RPMI7951 (cell line): ENCODE measurements at regions not wholly inside any gene's neighbourhood (a gene's known extent, or its start where the extent isn't known, plus 50 kb on each side); places are given as distances from the start of the nearest gene placed in this dataset.

Experiments
- DNase-seq: peaks from one replicate; pipeline ENCODE4 v3.0.0-alpha.2; 2012; ENCODE audit warnings: low read depth

DNA sequence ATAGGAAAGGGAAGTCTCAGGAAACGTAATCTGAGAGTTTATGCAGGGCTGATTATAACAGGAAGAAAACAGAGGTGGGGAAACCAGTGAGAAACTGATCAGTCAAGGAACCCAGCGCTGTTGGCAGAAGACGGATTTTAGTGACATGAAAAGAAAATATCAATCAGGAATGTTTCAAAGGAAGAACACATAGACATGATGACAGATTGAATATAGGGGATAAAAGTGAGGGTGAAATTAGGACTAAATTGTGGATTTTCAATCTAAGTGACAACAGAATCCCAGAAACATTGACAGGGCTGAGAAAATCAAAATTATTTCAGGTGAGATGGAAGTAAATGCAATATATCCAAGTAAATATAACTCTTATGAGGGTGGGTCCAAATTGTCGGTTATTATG lies 199.8 kb upstream of the CCDC150 start:
- no peak for DNase-seq

DNA sequence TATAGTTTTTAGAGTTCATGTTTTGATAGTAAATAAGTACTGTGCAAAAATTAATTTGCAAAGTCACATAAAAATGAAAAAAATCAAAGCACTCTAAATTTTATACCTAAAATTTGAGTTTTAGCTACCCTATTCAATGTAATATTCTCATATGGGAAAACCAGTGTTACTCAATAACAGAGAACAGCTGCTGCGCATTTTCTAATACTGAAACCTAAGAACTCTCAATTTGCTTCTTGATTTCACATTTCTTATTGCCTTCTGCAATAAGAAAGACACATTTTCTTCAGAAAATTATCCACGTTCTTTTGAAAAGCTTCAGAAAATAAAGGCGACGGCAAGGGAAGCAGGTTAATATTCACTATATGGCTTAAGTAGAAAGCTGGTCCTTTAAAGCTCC lies 199.1 kb upstream of the CCDC150 start:
- DNase-seq, result no peak

DNA sequence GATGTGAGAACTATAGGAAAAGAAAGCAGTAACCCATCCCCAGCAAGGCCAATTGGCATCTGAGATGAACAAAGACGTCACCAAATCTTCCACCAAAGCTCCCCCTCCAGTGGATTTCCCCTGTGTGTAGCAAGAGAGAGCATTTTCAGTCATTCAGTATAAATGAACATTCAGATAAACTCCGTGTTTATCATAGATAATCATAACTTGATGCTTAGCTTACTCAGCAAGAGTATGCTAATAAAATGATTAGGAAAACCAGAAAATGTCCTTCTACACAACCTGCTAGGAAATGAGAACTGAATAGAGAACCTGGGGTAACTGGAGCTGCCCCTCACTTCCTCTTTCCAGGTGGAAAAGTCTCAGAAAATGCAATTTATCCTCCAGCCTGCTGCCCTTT lies 198.0 kb upstream of the CCDC150 start:
- DNase-seq, result no peak

DNA sequence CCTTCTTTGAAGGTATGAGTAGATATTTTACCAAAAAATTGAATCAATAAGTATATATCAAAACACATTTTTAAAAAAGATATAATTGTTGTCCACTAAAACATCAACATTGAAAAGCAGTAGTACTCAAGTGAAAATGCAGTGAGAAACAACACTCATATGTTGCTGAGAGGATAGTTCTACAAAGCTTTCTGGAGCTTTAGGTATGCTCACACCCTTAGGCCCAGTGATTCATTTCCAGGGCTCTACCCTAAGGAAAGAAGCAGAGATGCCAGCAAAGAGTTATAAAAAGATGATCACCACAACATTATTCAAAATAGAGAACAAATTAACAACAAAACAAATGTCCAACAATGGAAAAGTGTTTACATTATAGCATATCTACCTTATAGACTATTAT lies 197.3 kb upstream of the CCDC150 start:
- peak; percentile 52 for DNase-seq

DNA sequence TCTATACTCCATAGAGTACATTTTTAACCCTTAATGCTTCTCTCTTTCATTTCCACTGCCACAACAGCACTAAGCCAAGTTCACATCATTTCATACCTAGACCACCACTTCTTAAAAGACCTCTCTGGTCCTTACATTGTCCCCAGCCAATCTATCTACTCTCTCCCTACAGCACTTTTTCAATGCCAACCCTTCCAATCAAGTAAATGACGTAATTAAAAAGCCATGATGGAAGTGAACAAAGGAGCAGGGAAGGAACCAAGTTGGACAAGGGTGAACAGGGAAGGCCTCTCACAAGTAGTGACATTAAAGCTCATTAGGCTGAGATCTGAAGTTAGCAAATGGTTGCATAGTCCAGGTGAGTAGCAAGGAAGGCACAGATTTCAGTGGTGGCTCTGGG lies 195.1 kb upstream of the CCDC150 start:
- DNase-seq, result no peak

DNA sequence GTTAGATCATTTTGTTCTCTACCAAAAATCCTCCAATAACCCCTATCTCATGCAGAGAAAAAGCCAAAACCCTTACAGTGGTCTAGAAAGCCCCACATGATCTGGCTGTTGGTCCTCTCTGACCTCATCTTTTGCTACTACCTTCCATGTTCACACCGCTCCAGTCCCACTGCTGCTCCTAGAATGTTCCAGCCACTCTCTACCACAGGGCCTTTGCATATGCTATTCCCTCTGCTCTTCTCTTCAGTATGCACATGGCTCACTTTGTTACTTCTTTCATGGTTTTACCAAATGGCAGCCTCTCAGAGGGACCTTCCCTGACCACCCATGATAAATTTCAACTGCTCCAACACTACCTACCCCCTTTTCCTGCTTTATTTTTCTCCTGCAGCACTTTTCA lies 193.5 kb upstream of the CCDC150 start:
- no peak for DNase-seq

DNA sequence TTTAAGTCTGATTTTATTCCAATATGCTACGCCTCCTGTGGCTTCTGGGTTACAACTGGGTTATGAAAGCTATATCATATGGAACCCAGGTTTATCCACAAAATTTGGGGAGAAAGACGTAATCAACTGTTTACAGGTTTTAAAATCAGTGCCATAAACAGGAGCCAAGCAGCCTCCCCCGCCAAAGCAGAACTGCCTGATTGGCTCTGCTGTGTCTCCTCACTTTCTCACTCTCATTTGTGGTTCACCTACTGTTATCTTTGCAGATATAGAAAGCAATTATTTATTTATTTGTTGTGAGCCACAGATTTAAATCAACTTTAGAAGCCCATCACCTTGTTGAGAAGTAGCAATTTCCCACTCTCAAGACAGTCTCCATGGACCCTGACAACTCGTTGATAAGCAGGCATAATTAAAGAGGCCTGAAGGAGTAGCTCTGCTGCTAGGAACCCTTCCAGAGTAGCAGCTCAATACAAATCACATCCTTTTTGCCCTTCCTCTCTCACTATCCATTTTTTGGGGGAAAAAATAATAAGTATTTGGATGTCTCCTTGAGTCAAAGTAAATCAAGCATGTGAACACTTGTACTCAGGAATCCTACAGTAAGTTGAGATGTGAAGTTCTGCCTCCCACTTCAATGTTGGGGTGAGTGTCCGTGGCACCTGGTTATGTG lies 191.0 kb upstream of the CCDC150 start:
- no peak for DNase-seq

DNA sequence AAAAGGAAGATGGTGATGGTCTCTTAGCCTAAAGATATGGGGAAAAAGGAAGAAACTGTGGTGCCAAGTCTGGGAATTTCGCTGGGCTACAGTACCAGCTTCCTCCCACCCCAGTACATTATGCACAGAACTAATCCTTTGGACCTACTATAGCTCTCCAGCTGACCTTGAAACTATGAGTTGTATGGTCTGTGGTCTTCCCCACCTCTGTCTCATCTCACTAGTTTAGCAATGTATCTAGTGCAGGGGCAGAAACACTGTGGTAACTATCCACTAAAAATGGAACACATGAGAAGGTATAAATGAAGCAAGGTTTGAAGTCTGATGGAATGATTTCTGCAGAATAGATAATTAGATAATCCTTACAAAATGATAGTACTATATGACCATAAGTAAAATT lies 190.4 kb upstream of the CCDC150 start:
- no peak for DNase-seq

DNA sequence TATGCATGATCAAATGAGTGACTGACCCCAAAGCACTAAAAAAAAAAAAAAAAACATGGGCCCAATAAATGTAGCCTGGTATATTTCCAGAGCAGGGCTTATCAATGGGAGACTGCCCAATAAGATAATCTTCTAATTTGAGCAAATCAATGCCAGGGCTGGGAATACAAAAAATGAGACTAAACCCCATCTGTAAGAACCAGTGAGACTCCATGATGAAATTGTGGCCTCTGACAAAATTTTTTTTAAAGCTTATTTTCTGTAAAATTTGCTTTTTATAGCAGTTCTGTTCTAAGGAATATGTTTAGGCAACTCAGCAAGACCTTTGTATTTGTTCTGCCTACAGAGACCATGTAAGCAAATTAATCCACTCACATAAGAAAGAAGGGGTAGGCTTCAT lies 186.8 kb upstream of the CCDC150 start:
- DNase-seq, result no peak

DNA sequence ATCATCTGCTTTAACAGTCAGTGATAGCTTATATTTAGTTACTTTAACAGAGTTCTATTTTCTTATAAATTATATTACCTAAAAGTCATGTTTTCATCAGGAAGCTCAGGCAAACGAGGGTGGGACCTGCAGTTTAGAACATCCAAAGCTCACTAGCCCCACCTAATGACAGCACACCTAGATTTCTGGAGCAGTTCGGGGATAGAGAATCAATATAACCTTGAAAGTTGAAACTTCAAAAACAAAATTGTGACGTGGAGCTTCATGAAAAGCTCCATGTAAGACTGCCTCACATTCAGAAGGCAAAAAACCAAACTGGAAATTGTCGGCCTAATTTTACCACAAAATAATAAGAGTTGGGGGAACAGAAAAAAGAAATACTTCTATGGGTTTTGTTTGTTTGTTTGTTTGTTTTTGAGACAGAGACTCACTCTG lies 185.9 kb upstream of the CCDC150 start:
- peak; percentile 56 for DNase-seq

DNA sequence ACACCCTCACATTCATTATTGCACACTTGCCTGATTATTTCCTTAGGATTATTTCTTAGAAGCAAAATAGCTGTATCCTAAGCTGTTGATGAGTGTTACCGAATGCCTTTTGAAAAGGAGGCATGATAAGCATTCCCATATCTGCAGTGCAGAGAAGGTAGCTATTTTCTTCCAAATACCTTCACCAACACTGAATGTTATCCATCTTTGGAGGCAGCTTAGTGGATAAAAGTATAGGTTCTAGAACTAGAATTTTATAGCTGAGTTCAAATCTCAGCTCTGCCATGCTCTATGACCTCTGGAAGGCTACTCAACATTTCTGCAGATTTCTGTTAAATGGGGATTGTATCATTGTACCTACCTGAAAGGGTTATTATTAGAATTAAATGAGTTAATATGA lies 185.0 kb upstream of the CCDC150 start:
- DNase-seq, result no peak

DNA sequence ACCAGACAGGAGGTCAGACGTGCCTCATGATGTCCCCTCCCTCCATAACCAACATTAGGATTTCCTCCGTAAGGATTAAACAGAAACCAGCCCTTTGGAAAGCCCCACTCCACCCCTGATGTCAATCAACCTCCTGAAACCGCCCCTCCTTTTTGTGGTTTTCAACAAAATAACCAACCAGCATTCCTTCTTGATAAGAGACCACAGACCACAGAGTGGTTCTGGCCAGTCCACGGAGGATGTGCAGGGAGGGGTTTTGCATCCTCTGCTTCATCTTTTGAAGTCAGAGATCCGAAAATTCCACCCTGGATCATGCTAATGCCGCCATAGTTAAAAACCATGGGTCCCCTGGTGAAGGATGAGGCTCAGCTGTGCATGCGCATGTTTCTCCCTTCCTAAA lies 180.0 kb upstream of the CCDC150 start:
- peak; percentile 93 for DNase-seq

DNA sequence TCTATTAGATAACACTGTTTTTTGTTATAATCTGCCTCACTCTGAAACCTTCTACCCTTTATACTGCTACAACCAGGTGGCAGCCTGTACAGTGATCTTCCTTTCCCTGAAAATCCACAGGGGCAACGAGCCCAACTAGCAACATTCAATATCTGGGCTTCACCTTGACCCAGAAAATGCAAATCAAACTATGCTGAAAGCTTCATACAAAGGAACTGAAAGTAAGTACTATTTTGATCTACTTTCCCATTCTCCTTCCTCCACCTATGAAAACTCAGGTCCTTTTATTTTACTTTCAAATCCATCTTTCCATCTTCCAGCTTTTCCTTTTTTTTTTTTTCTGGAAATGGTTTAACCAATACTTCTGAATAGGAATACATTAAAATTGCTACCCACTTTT lies 175.8 kb upstream of the CCDC150 start:
- DNase-seq, result no peak

DNA sequence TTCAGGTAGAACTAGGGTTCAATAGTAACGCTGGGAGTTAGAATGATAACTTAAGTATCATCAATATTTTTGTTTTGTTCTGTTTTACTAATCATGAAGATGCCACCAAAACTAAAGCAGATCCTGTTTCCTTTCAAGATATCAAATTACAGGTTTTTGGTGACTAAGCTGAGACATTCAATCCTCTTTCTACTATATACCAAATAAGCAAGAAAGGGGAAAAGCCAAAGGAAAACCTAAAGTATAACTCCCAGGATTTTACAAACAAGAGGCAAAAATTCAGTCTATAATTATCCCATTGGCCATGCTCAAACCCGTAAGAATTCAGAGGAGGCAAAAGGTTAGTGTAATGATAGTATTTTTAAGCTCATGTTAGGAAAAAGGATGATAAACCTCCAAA lies 175.2 kb upstream of the CCDC150 start:
- DNase-seq, result peak; percentile 70

DNA sequence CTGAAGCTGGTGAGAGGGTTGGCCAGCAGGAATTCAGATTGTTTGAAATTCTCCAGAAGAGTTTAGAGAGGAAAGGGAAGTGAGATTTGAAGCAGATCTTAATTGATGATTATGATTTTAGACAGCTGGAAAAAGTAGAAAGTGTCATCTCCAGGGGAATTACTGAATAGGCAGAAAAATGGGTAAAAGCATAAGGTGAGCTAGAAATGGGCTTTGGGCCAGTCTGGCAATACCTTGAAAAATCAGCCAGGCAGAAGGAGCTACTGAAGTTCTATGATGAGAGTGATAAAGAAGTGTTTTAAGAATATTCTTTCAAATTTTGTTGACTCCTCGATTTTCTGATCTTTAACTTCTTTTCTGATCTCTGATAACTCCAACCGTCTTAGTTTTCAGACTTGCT lies 172.9 kb upstream of the CCDC150 start:
- no peak for DNase-seq

DNA sequence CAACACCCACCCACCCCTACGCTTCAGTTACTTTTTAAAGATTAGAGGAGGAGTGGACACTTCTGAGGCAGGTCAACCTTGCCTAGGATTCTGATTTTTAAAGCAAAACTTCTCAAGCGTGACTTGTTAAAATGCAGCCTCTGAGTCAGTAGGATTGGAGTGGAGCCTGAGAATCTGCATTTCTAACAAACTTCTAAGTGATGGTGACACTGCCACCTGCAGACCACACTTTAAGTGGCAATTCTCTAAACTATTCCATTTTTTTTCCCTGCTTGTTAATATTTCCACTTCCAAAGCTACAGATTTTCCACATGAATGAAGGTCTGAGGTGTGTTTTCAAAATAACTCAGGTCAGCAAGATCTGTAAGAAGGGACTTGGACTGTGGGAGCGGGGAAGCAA lies 171.1 kb upstream of the CCDC150 start:
- no peak for DNase-seq

DNA sequence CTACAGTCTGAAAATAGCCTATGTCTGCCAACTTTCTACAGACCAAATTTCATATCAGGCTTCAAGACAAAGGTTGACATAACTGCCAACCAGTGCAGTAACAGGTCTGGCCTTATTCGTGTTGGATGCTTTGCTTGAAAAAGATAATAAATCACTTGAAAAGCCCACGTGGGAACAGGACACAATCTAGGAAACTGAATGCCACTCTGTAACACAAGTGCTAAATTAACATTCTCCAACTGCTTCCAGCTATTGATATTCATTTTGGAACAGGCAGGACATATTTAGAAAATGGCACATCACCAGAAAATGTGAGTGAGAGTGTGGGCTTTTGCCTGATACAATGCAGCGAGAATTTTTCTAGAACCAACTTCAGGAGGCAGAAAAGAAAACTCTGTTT lies 165.9 kb upstream of the CCDC150 start:
- no peak for DNase-seq

DNA sequence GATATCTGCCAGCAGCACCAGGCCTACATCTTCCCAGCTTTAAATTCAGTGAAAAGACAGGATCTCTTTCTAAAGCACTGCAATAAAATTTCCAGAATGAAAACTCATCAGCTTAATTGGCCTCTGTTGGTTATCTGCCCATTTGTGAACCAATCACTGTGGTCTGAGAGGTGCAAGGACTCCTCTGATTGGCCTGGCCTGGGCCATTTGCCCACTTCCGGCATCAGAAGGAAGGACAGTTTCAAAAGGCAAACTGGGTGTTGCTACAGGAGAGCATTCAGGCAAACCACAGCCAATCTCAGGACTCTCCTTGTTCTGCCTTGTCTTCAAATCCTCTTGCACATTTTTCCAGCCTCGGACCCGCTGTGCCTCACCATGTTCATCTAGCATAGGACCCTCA lies 163.9 kb upstream of the CCDC150 start:
- no peak for DNase-seq

DNA sequence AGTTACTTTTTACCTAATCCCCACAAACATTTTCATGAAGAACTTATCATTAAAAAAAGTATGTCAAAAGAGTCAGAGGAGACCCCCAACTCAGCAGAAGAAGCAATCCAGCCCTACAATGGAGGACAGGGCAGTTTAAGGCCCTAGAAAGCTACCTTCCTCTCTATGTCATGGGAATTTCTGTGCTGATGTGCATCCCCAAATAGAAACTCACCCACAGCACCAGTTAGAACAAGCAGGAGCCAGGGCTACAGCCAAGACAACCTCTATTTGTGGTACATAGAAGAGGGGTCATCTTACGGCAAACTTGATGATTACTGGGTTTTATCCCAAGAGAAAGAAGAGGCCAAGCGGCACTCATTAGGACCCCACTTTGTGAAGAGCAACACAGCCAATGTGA lies 160.9 kb upstream of the CCDC150 start:
- no peak for DNase-seq

DNA sequence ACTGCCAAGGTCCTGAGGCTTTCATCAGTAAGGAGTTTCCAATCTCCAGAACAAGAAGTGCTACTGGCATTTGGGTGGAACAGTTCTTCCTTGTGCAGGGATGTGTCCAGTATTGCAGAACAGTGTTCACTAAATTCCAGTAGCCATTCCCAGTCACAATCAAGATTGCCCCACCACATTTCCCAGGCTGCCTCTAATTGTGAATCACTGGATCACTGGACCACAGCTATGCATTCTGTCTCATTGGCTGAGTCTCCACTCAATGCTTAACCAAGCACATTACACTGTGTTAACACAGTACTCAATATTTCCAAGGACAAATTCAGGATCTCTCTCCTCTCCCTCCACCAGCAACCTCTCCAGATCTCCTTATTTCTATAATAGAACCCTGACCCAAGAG lies 160.2 kb upstream of the CCDC150 start:
- peak; percentile 91 for DNase-seq

DNA sequence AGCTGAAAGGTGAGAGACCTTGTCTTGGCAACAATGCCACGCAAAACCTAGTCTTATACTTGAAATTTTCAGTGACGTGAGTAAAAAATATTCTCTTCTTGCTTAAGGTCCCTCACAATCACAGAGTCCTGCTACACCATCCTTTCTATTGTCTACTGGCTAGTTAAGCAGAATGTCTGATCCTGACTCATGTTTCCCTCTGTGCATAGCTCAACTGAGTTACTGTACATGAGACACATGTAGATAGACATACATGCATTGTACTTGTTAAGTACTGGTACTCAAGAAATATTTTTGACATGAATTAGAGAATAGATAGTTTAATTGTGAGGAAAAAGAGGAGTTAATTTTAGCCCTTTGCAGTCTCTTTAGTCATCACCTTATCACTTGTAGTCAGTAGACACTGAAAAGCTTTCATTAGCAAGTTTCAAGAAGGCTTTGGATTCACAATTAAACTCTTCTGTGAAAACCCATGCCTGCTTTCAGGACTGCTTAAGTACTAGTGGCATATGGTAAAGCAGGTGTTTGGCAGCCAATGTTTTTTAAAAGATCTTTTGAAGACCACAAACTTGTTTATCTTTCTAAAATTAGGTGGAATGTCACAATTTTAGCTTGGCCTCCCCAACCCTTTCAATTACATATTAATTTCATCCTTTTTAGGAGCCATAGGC lies 158.7 kb upstream of the CCDC150 start:
- DNase-seq, result peak; percentile 55

DNA sequence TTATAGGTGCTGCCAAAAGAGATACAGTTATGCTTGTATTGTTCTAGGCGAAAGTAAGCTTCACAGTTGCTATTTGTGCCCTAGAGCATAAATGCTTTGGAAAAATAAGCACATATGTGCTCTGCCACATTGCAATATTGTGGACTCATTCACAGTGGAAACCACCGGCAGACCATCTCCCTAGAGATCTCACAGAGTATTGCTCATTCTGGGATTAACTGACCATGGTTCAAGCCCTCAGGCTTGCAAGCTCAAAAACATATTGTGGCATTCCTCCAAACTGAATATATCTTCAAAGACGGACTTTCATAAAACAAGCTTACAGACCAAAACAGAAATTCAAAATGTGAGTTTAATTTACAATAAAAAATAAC lies 158.2 kb upstream of the CCDC150 start:
- DNase-seq, result peak; percentile 97

DNA sequence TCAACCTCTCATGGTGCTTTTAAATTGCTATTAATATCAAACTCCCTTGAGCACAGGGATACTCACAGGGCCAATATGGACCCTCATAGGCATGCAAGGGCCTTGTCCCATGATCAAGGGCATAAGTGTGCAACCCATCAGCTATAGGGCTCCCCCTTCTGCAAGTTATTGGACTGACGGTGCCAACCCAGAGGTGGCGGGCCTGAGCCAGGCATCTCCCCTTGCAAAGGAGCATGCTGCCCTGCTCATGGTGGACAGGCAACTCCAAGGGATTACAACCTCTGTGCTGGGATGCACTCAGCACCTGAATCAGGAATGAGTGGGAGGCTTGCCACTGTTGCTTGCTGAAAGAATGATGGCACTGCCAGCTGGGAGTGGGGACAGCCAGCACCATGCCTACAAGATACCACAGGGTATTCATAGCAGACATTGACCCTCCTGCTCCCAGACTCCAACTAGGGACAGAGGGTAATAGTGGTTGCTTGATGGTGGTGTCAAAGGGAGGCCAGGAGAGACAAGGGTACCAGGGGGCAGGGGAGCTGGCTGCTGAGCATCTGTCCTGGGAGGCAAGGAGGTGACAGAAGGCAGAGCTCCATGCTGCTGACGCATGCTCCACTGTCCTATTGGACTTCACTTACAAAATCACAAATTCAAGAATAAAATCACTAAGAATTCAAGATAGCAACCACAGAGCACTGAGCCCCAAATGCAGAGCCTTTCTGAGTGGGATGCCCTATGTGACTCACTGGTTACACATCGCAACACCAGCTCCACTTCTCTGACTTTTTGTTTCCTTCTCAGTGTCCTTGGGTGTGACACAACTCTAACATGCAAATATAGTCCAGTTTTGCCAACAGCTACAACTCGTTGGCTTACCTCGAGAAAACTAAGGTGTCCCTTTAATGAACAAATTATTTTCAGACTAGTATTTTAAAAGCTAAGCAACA lies 157.1 kb upstream of the CCDC150 start:
- peak; percentile 92 for DNase-seq
